ENCODE measurements at regions not wholly inside any gene's neighbourhood (a gene's known extent, or its start where the extent isn't known, plus 50 kb on each side); places are given as distances from the start of the nearest gene placed in this dataset.

- TF ChIP-seq POLR2A (IDR thresholded peaks at IDR 0.05; ENCODE audit: low read depth): no peak
- no peak for TF ChIP-seq CTCF (IDR thresholded peaks at IDR 0.05)
- TF ChIP-seq POLR2AphosphoS5 (IDR thresholded peaks at IDR 0.05): no peak
- TF ChIP-seq EP300 (IDR thresholded peaks at IDR 0.05): no peak
These were observed 545.5 kb downstream of the ZPLD1 start for GRCh38 chr3:102980355-102980696.
